NCI-H2107 treated with DMSO at 0.1 percent for 48 hours (cell line): ENCODE measurements at regions not wholly inside any gene's neighbourhood (a gene's known extent, or its start where the extent isn't known, plus 50 kb on each side); places are given as distances from the start of the nearest gene placed in this dataset.

Source experiments
- DNase-seq: peaks from one replicate; lab custom pipeline; 2025; ENCODE audit not compliant: unreplicated experiment; lab: John Stamatoyannopoulos, UW

GRCh38 chr4:18934197-18934596 lies 912.6 kb upstream of the LCORL start:
- DNase-seq, result no peak

GRCh38 chr4:18932730-18933339 lies 911.3 kb upstream of the LCORL start:
- no peak for DNase-seq

- no peak for DNase-seq
Measured at GRCh38 chr4:18931643-18932377, 910.3 kb upstream of the LCORL start.

GRCh38 chr4:18930487-18930886 lies 908.9 kb upstream of the LCORL start:
- DNase-seq, result no peak

- no peak for DNase-seq
Measured at GRCh38 chr4:18923496-18924161, 902.1 kb upstream of the LCORL start.

- DNase-seq, result no peak
Measured at GRCh38 chr4:18917689-18918088, 896.1 kb upstream of the LCORL start.

- no peak for DNase-seq
Measured at GRCh38 chr4:18914182-18914581, 892.6 kb upstream of the LCORL start.

GRCh38 chr4:18894928-18895327 lies 873.4 kb upstream of the LCORL start:
- no peak for DNase-seq

- DNase-seq, result no peak
Measured at GRCh38 chr4:18882468-18882867, 860.9 kb upstream of the LCORL start.

- no peak for DNase-seq
Measured at GRCh38 chr4:18881556-18881955, 860.0 kb upstream of the LCORL start.

GRCh38 chr4:18880871-18881270 lies 859.3 kb upstream of the LCORL start:
- no peak for DNase-seq

- no peak for DNase-seq
Measured at GRCh38 chr4:18878561-18878960, 857.0 kb upstream of the LCORL start.

- no peak for DNase-seq
Measured at GRCh38 chr4:18869166-18869565, 847.6 kb upstream of the LCORL start.

- DNase-seq, result no peak
Measured at GRCh38 chr4:18860836-18861530, 839.4 kb upstream of the LCORL start.

- no peak for DNase-seq
Measured at GRCh38 chr4:18859468-18859867, 837.9 kb upstream of the LCORL start.

- DNase-seq, result no peak
Measured at GRCh38 chr4:18858229-18858922, 836.8 kb upstream of the LCORL start.

GRCh38 chr4:18850867-18851266 lies 829.3 kb upstream of the LCORL start:
- no peak for DNase-seq

- DNase-seq, result no peak
Measured at GRCh38 chr4:18847249-18847890, 825.8 kb upstream of the LCORL start.

GRCh38 chr4:18846313-18846712 lies 824.8 kb upstream of the LCORL start:
- DNase-seq, result no peak

- DNase-seq, result no peak
Measured at GRCh38 chr4:18844726-18845125, 823.2 kb upstream of the LCORL start.

GRCh38 chr4:18842431-18842830 lies 820.9 kb upstream of the LCORL start:
- DNase-seq, result no peak
